GM21360 (cell line): ENCODE measurements at regions not wholly inside any gene's neighbourhood (a gene's known extent, or its start where the extent isn't known, plus 50 kb on each side); places are given as distances from the start of the nearest gene placed in this dataset.
"Not testable (repeated sequence)": the region's sequence is repeated elsewhere in the genome, so short reads cannot be mapped to it uniquely, and the experiment has no call there.

ENCODE experiments used
- ATAC-seq: cut with Tn5 transposase; IDR thresholded peaks from one replicate; pipeline ENCODE4 v1.9.1; 2021; ENCODE audit warnings: mild to moderate bottlenecking, moderate library complexity; ENCODE audit not compliant: unreplicated experiment

DNA sequence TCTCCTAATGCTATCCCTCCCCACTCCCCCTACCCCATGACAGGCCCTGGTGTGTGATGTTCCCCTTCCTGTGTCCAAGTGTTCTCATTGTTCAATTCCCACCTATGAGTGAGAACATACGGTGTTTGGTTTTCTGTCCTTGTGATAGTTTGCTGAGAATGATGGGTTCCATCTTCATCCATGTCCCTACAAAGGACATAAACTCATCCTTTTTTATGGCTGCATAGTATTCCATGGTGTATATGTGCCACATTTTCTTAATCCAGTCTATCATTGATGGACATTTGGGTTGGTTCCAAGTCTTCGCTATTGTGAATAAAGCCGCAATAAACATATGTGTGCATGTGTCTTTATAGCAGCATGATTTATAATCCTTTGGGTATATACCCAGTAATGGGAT is 227.5 kb upstream of the PRDM1 start:
- ATAC-seq = not testable (repeated sequence)

DNA sequence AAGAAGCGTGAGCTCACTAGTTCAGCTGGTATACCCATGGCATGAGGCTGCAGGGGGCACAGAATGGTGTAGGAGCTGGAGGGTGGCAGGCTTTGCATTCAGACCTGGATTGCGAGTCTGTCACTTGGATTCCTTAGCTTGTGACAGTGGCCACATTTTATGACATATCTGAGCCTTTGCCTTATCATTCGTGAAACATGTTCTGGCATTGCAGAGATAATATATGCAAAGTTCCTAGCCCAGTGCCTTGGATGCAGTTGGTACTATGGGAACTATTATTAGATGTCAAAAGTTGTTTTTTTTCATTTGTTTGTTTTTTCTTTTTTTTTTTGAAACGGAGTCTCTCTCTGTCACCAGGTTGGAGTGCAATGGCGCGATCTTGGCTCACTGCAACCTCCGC is 230.7 kb upstream of the PRDM1 start:
- no peak for ATAC-seq

DNA sequence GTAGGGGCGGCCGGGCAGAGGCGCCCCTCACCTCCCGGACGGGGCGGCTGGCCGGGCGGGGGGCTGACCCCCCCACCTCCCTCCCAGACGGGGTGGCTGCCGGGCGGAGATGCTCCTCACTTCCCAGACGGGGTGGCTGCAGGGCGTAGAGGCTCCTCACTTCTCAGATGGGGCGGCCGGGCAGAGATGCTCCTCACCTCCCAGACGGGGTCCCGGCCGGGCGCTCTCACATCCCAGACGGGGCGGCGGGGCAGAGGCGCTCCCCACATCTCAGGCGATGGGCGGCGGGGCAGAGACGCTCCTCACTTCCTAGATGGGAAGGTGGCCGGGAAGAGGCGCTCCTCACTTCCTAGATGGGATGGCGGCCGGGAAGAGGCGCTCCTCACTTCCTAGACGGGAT is 232.2 kb upstream of the PRDM1 start:
- not testable (repeated sequence) for ATAC-seq

DNA sequence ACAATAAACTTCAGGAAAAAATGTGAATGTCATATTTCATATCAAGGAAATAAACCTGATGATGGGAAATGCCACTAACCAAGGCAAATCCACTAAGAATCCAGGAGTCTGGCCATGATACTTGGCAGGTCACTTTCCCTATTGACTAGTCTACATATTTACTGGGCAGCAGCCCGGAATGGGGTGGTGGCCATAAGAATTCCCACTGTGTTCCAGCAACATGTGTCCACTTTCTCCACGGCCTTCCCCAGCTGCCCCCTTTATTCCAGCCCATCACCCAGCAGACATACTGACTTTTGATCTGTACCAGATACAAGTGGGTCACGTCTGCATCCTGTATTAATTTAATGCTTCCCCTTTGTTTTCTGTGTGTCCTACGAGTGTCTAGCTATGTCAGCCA is 234.5 kb upstream of the PRDM1 start:
- no peak for ATAC-seq

DNA sequence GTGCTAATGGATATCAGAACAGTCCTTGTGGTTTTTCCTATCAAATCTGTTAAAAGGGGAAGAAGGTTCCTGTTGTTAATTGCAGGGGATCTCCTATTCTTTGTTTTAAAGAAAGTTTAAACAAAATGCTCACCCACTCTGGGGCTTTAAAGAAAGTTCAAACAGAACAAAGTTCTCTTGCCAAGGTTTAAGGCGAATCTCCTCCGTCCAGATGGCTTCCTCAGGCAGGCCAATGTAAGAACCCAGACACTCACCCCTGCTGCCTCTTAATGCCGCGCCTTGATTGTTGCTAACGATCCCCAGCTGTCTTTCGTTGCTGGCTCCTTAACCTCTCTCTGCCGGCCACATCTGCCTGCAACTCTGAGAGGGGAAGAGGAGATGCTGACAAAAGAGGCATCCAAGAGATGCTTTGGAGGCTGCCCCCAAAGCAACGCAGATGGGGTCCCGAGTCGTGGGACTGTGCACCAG is 235.0 kb upstream of the PRDM1 start:
- ATAC-seq = no peak

DNA sequence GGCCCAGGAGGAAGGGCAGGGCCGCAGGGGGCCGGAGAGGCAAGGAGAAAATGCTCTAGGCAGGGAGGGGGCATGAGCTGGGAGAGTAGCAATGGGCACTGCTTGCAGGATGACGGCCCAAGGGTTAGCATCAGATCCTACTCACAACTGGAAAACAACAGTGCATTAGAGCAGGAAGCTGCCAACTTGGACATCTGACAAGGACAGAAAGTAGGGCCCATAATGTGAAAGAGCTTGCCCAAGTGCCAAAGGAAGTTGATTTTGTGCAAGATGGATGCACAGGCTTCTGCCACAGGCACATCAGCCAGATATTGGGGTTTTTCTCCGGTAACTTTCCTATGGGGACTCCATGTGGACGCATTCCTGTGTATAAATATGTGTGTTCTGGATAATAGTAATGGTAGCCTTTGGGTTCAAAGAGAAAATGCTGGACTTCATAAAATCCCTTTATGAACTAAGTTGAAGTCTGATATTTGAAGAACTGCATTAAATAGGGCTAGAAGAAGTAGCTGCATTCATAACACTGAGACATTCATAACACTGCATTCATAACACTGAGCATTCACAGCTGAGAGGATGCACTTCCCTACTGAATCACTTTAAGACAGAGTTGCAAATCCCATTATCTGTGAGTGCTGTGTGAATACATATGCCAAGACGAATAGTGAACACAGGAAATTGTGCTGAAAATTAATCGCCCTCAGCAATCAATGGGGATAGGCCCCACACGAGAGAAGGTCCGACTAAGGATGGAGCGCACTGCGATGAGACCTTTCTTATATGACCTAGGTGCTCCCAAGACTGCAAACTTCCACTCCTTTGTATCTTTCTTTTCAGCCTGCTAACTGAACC is 235.6 kb upstream of the PRDM1 start:
- no peak for ATAC-seq

DNA sequence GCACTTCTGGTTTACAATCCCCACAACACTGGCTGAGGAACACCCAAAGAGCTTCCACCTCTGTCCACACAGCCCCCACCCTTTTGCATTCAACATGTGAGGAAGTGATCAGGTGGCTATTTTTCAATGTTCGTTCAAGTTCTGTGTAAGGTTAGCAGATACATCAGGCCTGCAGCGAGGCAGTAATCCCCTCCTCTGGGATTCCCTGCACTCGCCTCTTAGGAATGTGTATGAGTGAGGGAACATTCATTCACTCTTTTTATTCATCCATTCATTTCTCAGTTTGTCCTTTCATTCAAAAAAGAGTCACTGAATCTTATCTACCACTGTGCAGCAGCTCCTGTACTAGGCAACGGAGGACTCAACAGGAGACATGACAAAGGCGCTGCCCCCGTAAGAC is 236.4 kb upstream of the PRDM1 start:
- no peak for ATAC-seq

DNA sequence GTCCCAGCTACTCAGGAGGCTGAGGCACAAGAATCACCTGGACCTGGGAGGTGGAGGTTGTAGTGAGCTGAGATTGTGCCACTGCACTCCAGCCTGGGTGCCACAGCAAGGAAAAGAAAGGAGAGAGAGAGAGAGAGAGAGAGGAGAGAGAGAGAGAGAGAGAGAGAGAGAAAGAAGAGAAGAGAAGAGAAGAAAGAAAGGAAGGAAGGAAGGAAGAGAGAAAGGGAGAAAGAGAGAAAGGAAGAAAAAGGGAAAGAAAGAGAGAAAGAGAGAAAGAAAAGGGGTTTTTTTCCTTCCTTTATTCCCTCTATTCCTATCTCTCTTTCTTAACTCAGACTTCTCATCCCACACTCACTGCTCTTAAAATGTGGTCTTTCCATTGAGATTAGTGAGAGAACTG is 238.7 kb upstream of the PRDM1 start:
- ATAC-seq = no peak

- no peak for ATAC-seq
Measured at GRCh38 chr6:105844275-105844883, 241.8 kb upstream of the PRDM1 start.

DNA sequence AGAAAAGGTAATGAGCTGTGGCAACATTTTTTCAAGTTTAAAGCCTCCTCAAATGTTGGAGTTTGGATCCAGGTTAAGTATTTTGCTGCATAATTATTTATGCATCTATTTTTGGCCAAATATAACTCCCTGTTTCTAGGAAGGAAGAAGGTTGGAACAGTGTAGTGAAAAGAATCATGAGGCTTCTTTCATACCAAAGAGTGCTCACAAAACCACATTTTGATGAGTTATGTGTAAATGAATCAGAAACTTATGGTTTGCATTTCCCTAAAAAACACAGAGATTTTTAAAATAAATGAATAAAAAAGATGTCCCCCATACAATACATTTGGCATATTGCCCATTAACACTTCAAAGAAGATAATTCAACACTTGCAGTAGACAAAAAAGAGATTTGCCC is 246.9 kb upstream of the PRDM1 start:
- ATAC-seq = no peak

GRCh38 chr6:105838171-105838570 is 248.0 kb upstream of the PRDM1 start:
- no peak for ATAC-seq

DNA sequence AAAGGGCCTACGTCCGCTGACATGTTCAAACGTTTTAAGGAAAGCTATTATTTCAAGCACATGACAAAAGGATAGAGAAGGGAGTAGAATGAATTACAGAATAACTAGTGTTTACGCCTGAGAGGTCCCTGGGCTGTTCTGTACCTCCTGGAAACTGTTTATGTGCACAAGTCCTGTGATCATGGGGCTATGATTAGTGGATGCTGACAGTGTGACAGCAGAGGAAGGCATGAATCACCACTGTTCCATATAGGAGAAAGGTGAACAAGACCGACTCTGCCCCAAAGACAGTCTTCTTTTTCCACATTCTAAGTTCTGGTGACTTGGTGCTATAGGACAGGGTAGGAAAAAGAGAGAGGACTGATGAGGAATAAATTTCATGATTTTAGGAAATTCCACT is 249.2 kb upstream of the PRDM1 start:
- no peak for ATAC-seq

GRCh38 chr6:105836379-105836778 is 249.8 kb upstream of the PRDM1 start:
- no peak for ATAC-seq

DNA sequence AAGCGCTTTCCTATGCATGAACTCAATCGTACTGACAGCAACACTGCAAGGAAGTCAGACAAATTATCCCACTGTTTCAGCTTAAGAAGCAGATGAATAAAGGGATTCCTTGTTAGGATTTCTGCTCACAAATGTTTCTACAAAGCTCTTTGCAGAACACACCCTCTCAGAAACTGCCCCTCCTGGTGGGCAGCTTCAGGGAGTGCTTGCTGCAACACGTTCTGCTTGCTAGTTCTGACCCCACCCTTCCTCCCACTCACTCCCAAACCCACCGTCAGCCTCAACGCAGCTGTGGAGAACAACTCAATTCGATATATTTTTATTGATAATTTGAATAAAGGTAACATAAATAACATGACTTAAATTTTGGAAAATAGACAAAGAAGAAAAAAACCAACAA is 250.8 kb upstream of the PRDM1 start:
- ATAC-seq = no peak

- no peak for ATAC-seq
Measured at GRCh38 chr6:105833959-105834947, 251.9 kb upstream of the PRDM1 start.

GRCh38 chr6:105832313-105832761 is 253.8 kb upstream of the PRDM1 start:
- no peak for ATAC-seq

DNA sequence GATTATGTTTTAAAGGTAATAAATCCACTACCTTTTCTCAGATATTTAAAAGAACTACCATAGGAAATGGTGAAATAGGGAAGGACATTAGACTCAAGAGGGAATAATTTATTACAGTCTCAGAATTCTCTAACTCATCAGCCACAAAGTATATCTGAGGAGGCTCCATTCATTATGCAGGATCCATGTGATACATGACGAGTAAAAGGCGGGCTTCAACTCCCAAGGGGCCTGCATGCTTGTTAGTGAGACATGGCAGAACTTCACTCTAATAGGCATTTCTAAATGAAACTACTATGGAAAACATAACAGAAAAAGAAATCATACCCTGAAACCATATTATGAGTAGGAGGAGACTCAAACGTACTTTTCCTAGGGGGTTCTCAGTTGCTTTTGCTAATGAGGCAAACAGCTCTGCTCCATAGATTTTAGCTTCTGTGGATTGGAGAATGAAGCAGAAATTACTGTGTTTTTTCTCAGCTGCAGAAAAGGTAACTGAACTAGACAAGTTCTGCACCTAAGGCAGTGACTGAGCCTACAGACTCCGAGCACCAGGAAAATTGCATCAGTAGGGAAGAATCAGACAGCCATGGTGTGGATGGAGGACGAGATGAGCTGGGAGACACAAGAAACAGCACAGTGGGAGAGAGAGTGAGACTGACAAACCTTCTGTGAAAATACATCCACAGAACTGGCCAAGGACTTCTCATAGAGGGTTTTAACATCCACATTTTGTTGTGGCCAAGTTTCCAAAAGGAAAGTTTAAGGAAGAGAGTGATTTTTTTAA is 254.6 kb upstream of the PRDM1 start:
- no peak for ATAC-seq

- no peak for ATAC-seq
Measured at GRCh38 chr6:105825210-105825609, 260.9 kb upstream of the PRDM1 start.

DNA sequence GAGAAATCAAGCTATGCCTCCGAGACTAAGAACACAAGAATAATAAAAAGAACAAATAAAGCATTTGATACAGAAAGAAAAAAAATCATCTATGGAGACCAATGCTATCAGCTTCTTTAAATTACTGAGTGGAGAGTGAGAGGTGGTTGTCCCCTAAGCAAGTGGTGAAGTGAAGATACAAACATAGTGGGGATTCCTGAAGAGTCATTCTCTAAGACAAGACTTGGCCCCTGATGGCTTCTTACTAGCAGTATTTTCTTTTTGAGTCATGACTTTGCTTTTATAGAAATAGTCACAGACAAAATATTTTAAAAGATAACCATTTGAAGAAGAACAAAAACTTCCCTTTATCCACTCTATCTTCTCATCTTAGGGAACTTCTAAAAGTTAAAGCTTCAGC is 261.4 kb upstream of the PRDM1 start:
- ATAC-seq = no peak

GRCh38 chr6:105821777-105822176 is 264.4 kb upstream of the PRDM1 start:
- no peak for ATAC-seq
